ENCODE measurements at regions not wholly inside any gene's neighbourhood (a gene's known extent, or its start where the extent isn't known, plus 50 kb on each side); places are given as distances from the start of the nearest gene placed in this dataset.
"Not testable (repeated sequence)": the region's sequence is repeated elsewhere in the genome, so short reads cannot be mapped to it uniquely, and the experiment has no call there.

GRCh38 chr6:76839505-76839904 lies 623.8 kb downstream of the HTR1B start:
- TF ChIP-seq, protein P1, sequence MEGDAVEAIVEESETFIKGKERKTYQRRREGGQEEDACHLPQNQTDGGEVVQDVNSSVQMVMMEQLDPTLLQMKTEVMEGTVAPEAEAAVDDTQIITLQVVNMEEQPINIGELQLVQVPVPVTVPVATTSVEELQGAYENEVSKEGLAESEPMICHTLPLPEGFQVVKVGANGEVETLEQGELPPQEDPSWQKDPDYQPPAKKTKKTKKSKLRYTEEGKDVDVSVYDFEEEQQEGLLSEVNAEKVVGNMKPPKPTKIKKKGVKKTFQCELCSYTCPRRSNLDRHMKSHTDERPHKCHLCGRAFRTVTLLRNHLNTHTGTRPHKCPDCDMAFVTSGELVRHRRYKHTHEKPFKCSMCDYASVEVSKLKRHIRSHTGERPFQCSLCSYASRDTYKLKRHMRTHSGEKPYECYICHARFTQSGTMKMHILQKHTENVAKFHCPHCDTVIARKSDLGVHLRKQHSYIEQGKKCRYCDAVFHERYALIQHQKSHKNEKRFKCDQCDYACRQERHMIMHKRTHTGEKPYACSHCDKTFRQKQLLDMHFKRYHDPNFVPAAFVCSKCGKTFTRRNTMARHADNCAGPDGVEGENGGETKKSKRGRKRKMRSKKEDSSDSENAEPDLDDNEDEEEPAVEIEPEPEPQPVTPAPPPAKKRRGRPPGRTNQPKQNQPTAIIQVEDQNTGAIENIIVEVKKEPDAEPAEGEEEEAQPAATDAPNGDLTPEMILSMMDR (conservative IDR thresholded peaks at IDR 0.05; ENCODE audit: control insufficient read depth, insufficient read depth, low read depth, low read length), result no peak
- H3K4me3 ChIP-seq (ENCODE audit: control insufficient read depth, low read depth, low read length), result no peak overlapping the region
- DNase-seq (ENCODE audit: low read depth), result no peak

- H3K4me3 ChIP-seq (ENCODE audit: control insufficient read depth, low read depth, low read length), result no peak overlapping the region
- TF ChIP-seq, protein P1 (conservative IDR thresholded peaks at IDR 0.05; ENCODE audit: control insufficient read depth, insufficient read depth, low read depth, low read length), result no peak
- DNase-seq (ENCODE audit: low read depth), result no peak
Measured at GRCh38 chr6:76837564-76837963, 625.7 kb downstream of the HTR1B start.

DNA sequence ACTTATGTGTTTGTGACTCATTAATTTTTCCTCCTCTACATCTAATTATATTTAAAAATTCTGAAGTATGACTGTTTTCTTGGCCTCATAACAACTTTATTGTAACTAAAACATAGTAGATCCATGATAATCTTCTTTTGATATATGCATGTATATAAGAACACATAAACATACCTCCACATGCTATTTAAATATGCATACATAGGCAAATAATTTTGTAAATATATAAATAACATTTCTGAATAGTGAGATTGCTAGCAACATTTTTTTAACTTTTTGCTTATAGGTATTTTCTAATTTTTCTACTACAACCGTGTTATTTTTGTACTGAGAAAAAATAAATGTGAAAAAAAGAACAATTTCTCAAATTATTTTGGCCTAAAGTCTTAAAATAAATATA lies 627.6 kb downstream of the HTR1B start:
- TF ChIP-seq, protein P1 (conservative IDR thresholded peaks at IDR 0.05; ENCODE audit: control insufficient read depth, insufficient read depth, low read depth, low read length), result no peak
- DNase-seq (ENCODE audit: low read depth), result no peak

DNA sequence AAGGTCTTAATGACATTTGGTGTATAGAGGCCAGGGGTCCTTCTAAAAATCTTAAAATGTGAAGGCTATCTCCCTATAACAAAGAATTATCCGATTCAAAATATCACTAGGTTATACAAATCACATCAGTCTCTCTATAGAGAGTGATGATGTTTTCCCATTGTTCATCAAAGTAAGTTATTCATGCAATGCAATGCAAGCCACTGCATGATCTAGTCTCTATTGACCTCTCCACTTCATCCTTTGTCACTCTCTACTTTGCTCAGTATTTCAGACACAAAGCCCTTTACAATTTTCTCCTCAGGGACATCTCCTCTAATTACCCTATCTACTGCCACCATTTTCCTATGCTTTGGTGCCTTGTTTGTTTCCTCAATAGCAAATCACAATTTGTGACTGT lies 628.0 kb downstream of the HTR1B start:
- no peak for DNase-seq (ENCODE audit: low read depth)
- TF ChIP-seq, protein P1 (conservative IDR thresholded peaks at IDR 0.05; ENCODE audit: control insufficient read depth, insufficient read depth, low read depth, low read length), result no peak
- H3K4me3 ChIP-seq (ENCODE audit: control insufficient read depth, low read depth, low read length), result no peak overlapping the region

More for the DNA sequence above, 627.6 kb downstream of the HTR1B start:
- H3K4me3 ChIP-seq (ENCODE audit: control insufficient read depth, low read depth, low read length), result no peak overlapping the region

- TF ChIP-seq, protein P1 (conservative IDR thresholded peaks at IDR 0.05; ENCODE audit: control insufficient read depth, insufficient read depth, low read depth, low read length), result no peak
- H3K4me3 ChIP-seq (ENCODE audit: control insufficient read depth, low read depth, low read length), result no peak overlapping the region
Measured at GRCh38 chr6:76834399-76834798, 628.9 kb downstream of the HTR1B start.

GRCh38 chr6:76831299-76831698 lies 632.0 kb downstream of the HTR1B start:
- H3K4me3 ChIP-seq (ENCODE audit: control insufficient read depth, low read depth, low read length), result no peak overlapping the region
- TF ChIP-seq, protein P1 (conservative IDR thresholded peaks at IDR 0.05; ENCODE audit: control insufficient read depth, insufficient read depth, low read depth, low read length), result no peak
- DNase-seq (ENCODE audit: low read depth), result no peak

More at GRCh38 chr6:76834399-76834798, 628.9 kb downstream of the HTR1B start:
- DNase-seq (ENCODE audit: low read depth), result no peak

DNA sequence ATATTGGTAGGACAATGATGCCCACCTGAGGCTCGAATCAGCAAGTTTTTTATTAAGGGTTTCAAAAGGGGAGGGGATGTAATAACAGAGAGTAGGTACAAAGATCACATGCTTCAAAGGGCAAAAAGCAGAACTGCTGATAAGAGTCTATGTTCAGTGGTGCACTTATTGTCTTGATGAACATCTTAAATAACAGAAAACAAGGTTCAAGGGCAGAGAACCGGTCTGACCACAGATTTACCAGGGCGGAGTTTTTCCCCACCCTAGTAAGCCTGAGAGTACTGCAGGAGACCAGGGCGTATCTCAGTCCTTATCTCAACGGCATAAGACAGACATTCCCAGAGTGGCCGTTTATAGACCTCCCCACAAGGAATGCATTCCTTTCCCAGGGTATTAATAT lies 639.7 kb downstream of the HTR1B start:
- not testable (repeated sequence) for H3K4me3 ChIP-seq (ENCODE audit: control insufficient read depth, low read depth, low read length)

More for the DNA sequence above, 639.7 kb downstream of the HTR1B start:
- not testable (repeated sequence) for DNase-seq (ENCODE audit: low read depth)
